ENCODE measurements at regions not wholly inside any gene's neighbourhood (a gene's known extent, or its start where the extent isn't known, plus 50 kb on each side); places are given as distances from the start of the nearest gene placed in this dataset.

GRCh38 chr2:220833446-220833845 lies 738.7 kb downstream of the EPHA4 start:
- Histone ChIP-seq H3K36me3 (ENCODE audit: control insufficient read depth in 2 of 2, insufficient read depth in 2 of 2, low read length in 1 of 2) (no peaks in the 10 kb centered on the region), H3K27ac (ENCODE audit: low read depth in 1 of 2, low read length in 1 of 2) (no peak overlapping the region), H3K4me1 (ENCODE audit: control insufficient read depth in 2 of 2, insufficient read depth in 2 of 2, low read length in 2 of 2) (no peaks in the 10 kb centered on the region), H3K9me3 (ENCODE audit: control insufficient read depth in 2 of 2, insufficient read depth in 1 of 2, low read length in 1 of 2) (no peaks in the 10 kb centered on the region), H3K27me3 (ENCODE audit: control insufficient read depth in 2 of 2, insufficient read depth in 1 of 2, low read length in 1 of 2) (no peaks in the 10 kb centered on the region), H3K4me3 (ENCODE audit: low read length in 2 of 2) (no peak overlapping the region)
- no peak for DNase-seq (ENCODE audit: low read depth in 6 of 9, low spot score in 9 of 9)
- 99% methylated on average over 1 of the region's 1 CpG for WGBS

- no peak for DNase-seq (ENCODE audit: low read depth in 6 of 9, low spot score in 9 of 9)
- H3K4me3 ChIP-seq (ENCODE audit: low read length in 2 of 2), result no peak overlapping the region
- WGBS, result 78% methylated on average over 5 of the region's 5 CpGs
- no peaks in the 10 kb centered on the region for H3K27me3 ChIP-seq (ENCODE audit: control insufficient read depth in 2 of 2, insufficient read depth in 1 of 2, low read length in 1 of 2)
- no peak overlapping the region for H3K27ac ChIP-seq (ENCODE audit: low read depth in 1 of 2, low read length in 1 of 2)
- H3K36me3 ChIP-seq (ENCODE audit: control insufficient read depth in 2 of 2, insufficient read depth in 2 of 2, low read length in 1 of 2), result no peaks in the 10 kb centered on the region
- H3K4me1 ChIP-seq (ENCODE audit: control insufficient read depth in 2 of 2, insufficient read depth in 2 of 2, low read length in 2 of 2), result no peaks in the 10 kb centered on the region
- H3K9me3 ChIP-seq (ENCODE audit: control insufficient read depth in 2 of 2, insufficient read depth in 1 of 2, low read length in 1 of 2), result no peaks in the 10 kb centered on the region
Observed at GRCh38 chr2:220835583-220835982, 736.5 kb downstream of the EPHA4 start.

- no peaks in the 10 kb centered on the region for H3K27me3 ChIP-seq (ENCODE audit: control insufficient read depth in 2 of 2, insufficient read depth in 1 of 2, low read length in 1 of 2)
- no peak for DNase-seq (ENCODE audit: low read depth in 6 of 9, low spot score in 9 of 9)
- 92% methylated on average over 2 of the region's 2 CpGs for WGBS
Observed at GRCh38 chr2:220837226-220837625, 734.9 kb downstream of the EPHA4 start.

GRCh38 chr2:220842901-220843665 lies 729.0 kb downstream of the EPHA4 start:
- Histone ChIP-seq H3K4me3 (ENCODE audit: low read length in 2 of 2) (no peak overlapping the region), H3K27ac (ENCODE audit: low read depth in 1 of 2, low read length in 1 of 2) (no peak overlapping the region), H3K9me3 (ENCODE audit: control insufficient read depth in 2 of 2, insufficient read depth in 1 of 2, low read length in 1 of 2) (no peaks in the 10 kb centered on the region), H3K4me1 (ENCODE audit: control insufficient read depth in 2 of 2, insufficient read depth in 2 of 2, low read length in 2 of 2) (no peaks in the 10 kb centered on the region), H3K36me3 (ENCODE audit: control insufficient read depth in 2 of 2, insufficient read depth in 2 of 2, low read length in 1 of 2) (no peaks in the 10 kb centered on the region), H3K27me3 (ENCODE audit: control insufficient read depth in 2 of 2, insufficient read depth in 1 of 2, low read length in 1 of 2) (no peaks in the 10 kb centered on the region)
- WGBS, result 88% methylated on average over 4 of the region's 4 CpGs
- no peak for DNase-seq (ENCODE audit: low read depth in 6 of 9, low spot score in 9 of 9)

More at GRCh38 chr2:220837226-220837625, 734.9 kb downstream of the EPHA4 start:
- Histone ChIP-seq H3K36me3 (ENCODE audit: control insufficient read depth in 2 of 2, insufficient read depth in 2 of 2, low read length in 1 of 2) (no peaks in the 10 kb centered on the region), H3K4me3 (ENCODE audit: low read length in 2 of 2) (no peak overlapping the region), H3K4me1 (ENCODE audit: control insufficient read depth in 2 of 2, insufficient read depth in 2 of 2, low read length in 2 of 2) (no peaks in the 10 kb centered on the region), H3K9me3 (ENCODE audit: control insufficient read depth in 2 of 2, insufficient read depth in 1 of 2, low read length in 1 of 2) (no peaks in the 10 kb centered on the region), H3K27ac (ENCODE audit: low read depth in 1 of 2, low read length in 1 of 2) (no peak overlapping the region)

GRCh38 chr2:220845766-220846273 lies 726.3 kb downstream of the EPHA4 start:
- WGBS, result 97% methylated on average over 1 of the region's 1 CpG
- no peak for DNase-seq (ENCODE audit: low read depth in 6 of 9, low spot score in 9 of 9)
- no peak overlapping the region for H3K4me3 ChIP-seq (ENCODE audit: low read length in 2 of 2)
- no peaks in the 10 kb centered on the region for H3K9me3 ChIP-seq (ENCODE audit: control insufficient read depth in 2 of 2, insufficient read depth in 1 of 2, low read length in 1 of 2)
- H3K36me3 ChIP-seq (ENCODE audit: control insufficient read depth in 2 of 2, insufficient read depth in 2 of 2, low read length in 1 of 2), result no peaks in the 10 kb centered on the region
- H3K27me3 ChIP-seq (ENCODE audit: control insufficient read depth in 2 of 2, insufficient read depth in 1 of 2, low read length in 1 of 2), result no peaks in the 10 kb centered on the region
- H3K27ac ChIP-seq (ENCODE audit: low read depth in 1 of 2, low read length in 1 of 2), result no peak overlapping the region
- no peaks in the 10 kb centered on the region for H3K4me1 ChIP-seq (ENCODE audit: control insufficient read depth in 2 of 2, insufficient read depth in 2 of 2, low read length in 2 of 2)

GRCh38 chr2:220847006-220847405 lies 725.1 kb downstream of the EPHA4 start:
- no peak for DNase-seq (ENCODE audit: low read depth in 6 of 9, low spot score in 9 of 9)
- WGBS, result 90% methylated on average over 3 of the region's 3 CpGs

GRCh38 chr2:220847589-220847988 lies 724.5 kb downstream of the EPHA4 start:
- Histone ChIP-seq H3K36me3 (ENCODE audit: control insufficient read depth in 2 of 2, insufficient read depth in 2 of 2, low read length in 1 of 2) (no peaks in the 10 kb centered on the region), H3K4me3 (ENCODE audit: low read length in 2 of 2) (no peak overlapping the region), H3K27me3 (ENCODE audit: control insufficient read depth in 2 of 2, insufficient read depth in 1 of 2, low read length in 1 of 2) (no peaks in the 10 kb centered on the region), H3K27ac (ENCODE audit: low read depth in 1 of 2, low read length in 1 of 2) (no peak overlapping the region), H3K9me3 (ENCODE audit: control insufficient read depth in 2 of 2, insufficient read depth in 1 of 2, low read length in 1 of 2) (no peaks in the 10 kb centered on the region), H3K4me1 (ENCODE audit: control insufficient read depth in 2 of 2, insufficient read depth in 2 of 2, low read length in 2 of 2) (no peaks in the 10 kb centered on the region)
- 83% methylated on average over 4 of the region's 4 CpGs for WGBS
- DNase-seq (ENCODE audit: low read depth in 6 of 9, low spot score in 9 of 9), result no peak

More at GRCh38 chr2:220847006-220847405, 725.1 kb downstream of the EPHA4 start:
- H3K27ac ChIP-seq (ENCODE audit: low read depth in 1 of 2, low read length in 1 of 2), result no peak overlapping the region
- no peaks in the 10 kb centered on the region for H3K36me3 ChIP-seq (ENCODE audit: control insufficient read depth in 2 of 2, insufficient read depth in 2 of 2, low read length in 1 of 2)
- H3K4me1 ChIP-seq (ENCODE audit: control insufficient read depth in 2 of 2, insufficient read depth in 2 of 2, low read length in 2 of 2), result no peaks in the 10 kb centered on the region
- no peaks in the 10 kb centered on the region for H3K9me3 ChIP-seq (ENCODE audit: control insufficient read depth in 2 of 2, insufficient read depth in 1 of 2, low read length in 1 of 2)
- H3K27me3 ChIP-seq (ENCODE audit: control insufficient read depth in 2 of 2, insufficient read depth in 1 of 2, low read length in 1 of 2), result no peaks in the 10 kb centered on the region
- no peak overlapping the region for H3K4me3 ChIP-seq (ENCODE audit: low read length in 2 of 2)

GRCh38 chr2:220849433-220849832 lies 722.7 kb downstream of the EPHA4 start:
- H3K36me3 ChIP-seq (ENCODE audit: control insufficient read depth in 2 of 2, insufficient read depth in 2 of 2, low read length in 1 of 2), result no peaks in the 10 kb centered on the region
- H3K27ac ChIP-seq (ENCODE audit: low read depth in 1 of 2, low read length in 1 of 2), result no peak overlapping the region
- H3K9me3 ChIP-seq (ENCODE audit: control insufficient read depth in 2 of 2, insufficient read depth in 1 of 2, low read length in 1 of 2), result no peaks in the 10 kb centered on the region
- H3K4me3 ChIP-seq (ENCODE audit: low read length in 2 of 2), result no peak overlapping the region
- H3K4me1 ChIP-seq (ENCODE audit: control insufficient read depth in 2 of 2, insufficient read depth in 2 of 2, low read length in 2 of 2), result no peaks in the 10 kb centered on the region
- DNase-seq (ENCODE audit: low read depth in 6 of 9, low spot score in 9 of 9), result no peak
- WGBS, result 92% methylated on average over 5 of the region's 5 CpGs
- no peaks in the 10 kb centered on the region for H3K27me3 ChIP-seq (ENCODE audit: control insufficient read depth in 2 of 2, insufficient read depth in 1 of 2, low read length in 1 of 2)

GRCh38 chr2:220850116-220850515 lies 722.0 kb downstream of the EPHA4 start:
- Histone ChIP-seq H3K4me3 (ENCODE audit: low read length in 2 of 2) (no peak overlapping the region), H3K27ac (ENCODE audit: low read depth in 1 of 2, low read length in 1 of 2) (no peak overlapping the region), H3K4me1 (ENCODE audit: control insufficient read depth in 2 of 2, insufficient read depth in 2 of 2, low read length in 2 of 2) (no peaks in the 10 kb centered on the region), H3K27me3 (ENCODE audit: control insufficient read depth in 2 of 2, insufficient read depth in 1 of 2, low read length in 1 of 2) (no peaks in the 10 kb centered on the region), H3K9me3 (ENCODE audit: control insufficient read depth in 2 of 2, insufficient read depth in 1 of 2, low read length in 1 of 2) (no peaks in the 10 kb centered on the region), H3K36me3 (ENCODE audit: control insufficient read depth in 2 of 2, insufficient read depth in 2 of 2, low read length in 1 of 2) (no peaks in the 10 kb centered on the region)
- no peak for DNase-seq (ENCODE audit: low read depth in 6 of 9, low spot score in 9 of 9)
- WGBS, result 90% methylated on average over 3 of the region's 3 CpGs
